NCI-H1105 treated with DMSO at 0.1 percent for 48 hours (cell line): ENCODE measurements at regions not wholly inside any gene's neighbourhood (a gene's known extent, or its start where the extent isn't known, plus 50 kb on each side); places are given as distances from the start of the nearest gene placed in this dataset.
"Not testable (repeated sequence)": the region's sequence is repeated elsewhere in the genome, so short reads cannot be mapped to it uniquely, and the experiment has no call there.

Experiments used
- DNase-seq: peaks from one replicate; lab custom pipeline; 2025; lab: John Stamatoyannopoulos, UW

DNA sequence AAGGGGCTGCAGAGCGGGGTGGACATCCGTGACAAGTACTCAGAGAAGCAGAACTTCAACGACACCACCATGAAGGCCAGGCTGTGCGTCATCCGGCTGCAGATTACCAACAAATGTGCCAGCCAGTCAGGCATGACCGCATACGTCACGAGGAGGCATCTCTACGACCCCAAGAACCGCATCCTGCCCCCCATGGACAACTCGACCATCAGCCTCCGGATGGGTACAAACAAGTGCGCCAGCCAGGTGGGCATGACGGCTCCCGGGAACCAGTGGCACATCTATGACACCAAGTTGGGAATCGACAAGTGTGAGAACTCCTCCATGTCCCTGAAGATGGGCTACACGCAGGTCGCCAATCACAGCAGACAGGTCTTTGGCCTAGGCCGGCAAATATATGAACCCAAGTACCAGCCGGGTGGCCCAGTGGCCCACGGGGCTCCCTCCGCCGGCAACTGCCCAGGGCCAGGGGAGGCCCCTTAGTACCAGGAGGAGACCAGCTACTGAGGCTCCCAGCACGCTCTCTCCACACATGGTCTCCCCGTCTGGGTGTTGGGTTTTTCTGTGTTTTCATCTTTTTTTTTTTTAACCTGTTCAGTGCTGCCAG, 133.4 kb upstream of the TEKT4 start:
- DNase-seq: not testable (repeated sequence)

DNA sequence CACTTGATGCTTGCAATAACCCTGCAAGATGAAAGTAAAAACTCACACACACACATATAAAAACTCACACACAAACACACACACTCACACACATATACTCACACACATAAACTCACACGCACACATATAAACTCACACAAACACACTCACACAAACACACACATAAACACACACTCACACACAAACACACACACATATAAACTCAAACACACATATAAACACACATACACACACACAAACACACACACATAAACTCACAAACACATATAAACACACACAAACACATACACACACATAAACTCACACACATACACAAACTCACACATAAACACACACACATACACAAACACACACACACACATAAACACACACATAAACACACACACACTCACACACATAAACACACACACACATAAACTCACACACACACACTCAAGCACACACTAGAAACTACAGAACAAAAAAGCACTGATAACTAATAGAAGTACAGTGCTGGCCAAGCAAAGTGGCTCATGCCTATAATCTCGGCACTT, 117.7 kb upstream of the TEKT4 start:
- no peak for DNase-seq

DNA sequence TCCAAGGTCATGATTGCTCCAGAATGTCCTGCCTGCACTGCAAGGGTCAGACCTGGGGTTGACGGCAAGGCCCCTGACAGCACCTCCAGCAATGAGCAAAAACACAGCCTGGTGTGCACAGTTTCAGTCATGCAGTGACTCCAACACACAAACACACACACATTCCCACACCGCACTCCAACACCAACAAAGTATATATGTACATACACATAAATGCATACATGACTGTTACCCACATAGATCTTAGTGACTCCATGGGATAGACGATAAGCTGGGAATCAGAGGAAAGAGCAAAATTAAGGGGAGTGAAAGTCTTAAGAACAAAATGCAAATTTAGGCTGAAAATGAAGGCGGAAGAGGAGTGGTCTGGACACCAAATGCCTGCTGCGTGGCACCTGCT, 112.7 kb upstream of the TEKT4 start:
- no peak for DNase-seq

DNA sequence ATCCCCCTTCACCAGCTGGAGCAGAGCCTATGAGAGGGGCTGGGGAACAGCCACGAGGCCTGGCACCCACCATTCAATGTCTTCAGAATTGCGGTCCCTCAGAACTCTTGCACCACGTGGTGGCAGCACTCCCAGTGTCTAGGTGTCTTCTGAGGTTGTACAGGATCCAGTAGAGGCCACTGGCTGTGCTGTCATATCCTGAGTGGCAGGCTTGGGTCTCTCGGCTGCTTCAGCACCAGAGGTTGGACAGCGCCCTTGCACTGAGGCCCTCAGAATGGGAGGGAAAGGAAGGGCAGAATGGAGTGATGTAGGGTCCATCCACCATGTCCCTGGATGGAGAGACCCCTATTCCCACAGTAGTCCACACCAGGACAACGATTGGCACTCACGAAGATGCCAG, 112.0 kb upstream of the TEKT4 start:
- DNase-seq: no peak

DNA sequence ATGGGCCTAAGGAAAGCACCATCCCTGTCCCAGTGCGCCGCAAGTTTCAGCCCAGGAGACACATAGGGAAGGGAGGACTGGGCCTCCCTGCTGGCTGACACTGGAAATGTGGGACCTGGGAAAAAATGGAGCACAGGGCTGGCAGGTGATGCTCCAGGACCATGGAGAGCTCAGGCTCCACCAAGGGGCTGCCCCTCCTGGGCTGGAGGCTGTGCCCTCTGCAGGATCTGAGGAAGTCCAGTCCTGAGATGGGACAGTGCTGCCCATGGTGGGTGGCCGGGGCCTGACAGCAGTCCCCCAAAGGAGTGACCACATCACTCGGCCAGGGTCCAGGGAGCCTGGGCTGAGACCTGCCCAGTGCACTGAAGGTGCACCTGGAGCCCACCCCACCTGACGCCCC, 108.6 kb upstream of the TEKT4 start:
- no peak for DNase-seq

DNA sequence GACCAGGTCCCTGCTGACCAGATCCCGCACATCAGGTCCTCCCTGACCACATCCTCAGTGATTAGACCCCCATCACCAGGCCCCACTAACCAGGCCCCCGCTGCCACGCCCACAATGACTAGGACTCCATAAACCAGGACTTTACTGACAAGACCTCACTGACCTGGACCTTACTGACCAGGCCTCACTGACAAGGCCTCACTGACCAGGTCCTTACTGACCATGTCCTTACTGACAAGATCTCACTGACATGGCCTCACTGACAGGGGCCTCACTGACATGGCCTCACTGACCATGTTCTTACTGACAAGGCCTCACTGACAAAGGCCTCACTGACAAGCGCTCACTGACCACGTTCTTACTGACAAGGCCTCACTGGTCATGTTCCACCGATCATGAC, 107.9 kb upstream of the TEKT4 start:
- DNase-seq: no peak

DNA sequence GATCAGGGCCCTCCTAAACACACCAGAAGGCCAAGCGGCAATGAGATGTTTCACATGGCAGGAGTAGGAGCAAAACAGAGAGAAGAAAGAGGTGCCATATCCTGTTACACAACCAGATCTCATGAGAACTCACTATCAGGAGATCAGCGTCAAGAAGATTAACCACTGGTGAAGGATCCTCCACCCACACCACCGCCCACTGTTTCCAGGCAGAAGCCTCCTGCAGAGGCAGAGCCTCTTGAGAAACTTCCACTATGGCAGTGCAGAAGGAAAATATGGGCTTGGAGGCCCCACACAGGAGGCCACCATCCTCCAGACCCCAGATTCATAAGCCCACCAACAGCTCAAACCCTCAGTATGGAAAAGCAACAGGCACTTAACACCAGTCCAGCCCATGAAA, 106.9 kb upstream of the TEKT4 start:
- not testable (repeated sequence) for DNase-seq

DNA sequence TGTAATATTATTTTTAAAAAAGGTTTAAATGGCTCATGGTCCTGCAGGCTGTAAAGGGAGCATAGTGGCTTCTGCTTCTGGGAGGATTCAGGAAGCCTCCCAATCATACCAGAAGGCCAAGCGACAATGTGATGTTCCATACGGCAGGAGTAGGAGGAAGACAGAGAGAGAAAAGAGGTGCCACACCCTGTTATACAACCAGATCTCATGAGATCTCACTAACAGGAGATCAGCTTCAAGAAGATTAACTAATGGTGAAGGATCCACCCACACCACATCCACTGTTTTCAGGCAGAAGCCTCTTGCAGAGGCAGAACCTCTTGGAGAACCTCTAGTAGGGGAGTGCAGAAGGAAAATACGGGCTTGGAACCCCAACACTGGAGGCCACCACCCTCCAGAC, 103.9 kb upstream of the TEKT4 start:
- DNase-seq: no peak

DNA sequence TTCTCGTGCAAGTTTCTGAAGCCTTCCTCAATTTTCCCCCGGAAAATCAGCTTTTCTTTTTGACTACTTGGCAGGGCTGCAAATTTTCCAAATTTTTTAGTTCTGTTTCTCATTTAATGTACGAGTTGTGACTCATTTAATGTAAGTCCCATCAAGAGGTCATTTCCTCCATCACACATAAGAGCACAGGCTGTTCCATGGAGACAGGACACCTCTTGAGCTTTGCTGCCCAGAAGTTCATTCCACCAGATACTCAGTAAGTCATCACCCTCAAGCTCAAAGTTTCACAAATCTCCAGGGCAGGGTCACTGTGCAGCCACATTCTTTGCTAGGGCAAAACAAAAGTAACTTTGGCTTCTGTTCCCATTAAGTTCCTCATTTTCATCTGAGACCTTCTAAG, 101.5 kb upstream of the TEKT4 start:
- no peak for DNase-seq

DNA sequence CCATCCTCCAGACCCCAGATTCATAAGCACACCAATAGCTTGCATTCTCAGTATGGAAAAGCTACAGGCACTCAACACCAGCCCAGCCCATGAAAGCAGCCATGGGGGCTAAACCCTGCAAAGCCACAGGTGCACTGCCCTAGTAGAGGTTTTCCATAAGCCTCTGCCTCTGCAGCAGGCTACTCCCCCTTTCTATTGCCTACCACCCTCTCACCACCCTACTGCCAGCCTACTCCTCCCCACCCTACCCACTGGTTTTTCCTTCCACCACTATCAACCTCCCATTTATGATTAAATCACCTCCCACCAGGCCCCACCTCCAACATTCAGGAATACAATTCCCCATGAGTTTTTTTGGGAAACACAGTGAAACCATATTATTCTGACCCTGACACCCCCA, 96.4 kb upstream of the TEKT4 start:
- no peak for DNase-seq

DNA sequence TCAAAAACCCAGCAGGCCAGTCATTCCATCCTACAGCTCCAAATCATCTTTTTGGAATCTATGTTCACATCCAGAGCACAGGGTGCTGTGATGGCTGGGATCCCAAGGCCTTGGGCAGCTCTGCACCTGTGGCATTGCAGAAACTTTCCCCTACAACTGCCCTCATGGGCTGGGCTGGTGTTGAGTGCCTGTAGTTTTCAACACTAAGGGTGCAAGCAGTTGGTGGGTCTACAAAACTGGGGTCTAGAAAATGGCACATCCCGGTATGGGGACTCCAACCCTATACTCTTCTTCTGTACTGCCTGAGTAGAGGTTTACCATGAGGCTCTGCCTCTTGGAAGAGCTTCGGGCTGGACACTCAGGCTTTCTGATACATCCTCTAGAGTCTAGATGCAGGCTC, 95.2 kb upstream of the TEKT4 start:
- no peak for DNase-seq

DNA sequence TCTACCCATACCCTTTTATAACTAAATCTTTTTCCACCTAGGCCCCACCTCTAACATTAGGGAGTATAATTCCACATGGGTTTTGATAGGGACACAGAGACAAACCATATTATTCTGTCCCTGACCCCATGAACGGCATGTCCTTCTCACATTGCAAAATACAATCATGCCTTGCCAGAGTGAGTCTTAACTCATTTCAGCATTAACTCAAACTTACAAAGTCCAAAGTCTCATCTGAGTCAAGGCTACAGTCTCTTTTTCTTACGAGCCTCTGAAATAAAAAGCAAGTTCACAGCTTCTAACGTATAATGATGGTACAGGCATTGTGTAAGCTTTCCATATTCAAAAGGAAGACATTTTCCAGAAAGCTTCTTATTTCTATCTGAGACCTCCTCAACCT, 86.1 kb upstream of the TEKT4 start:
- not testable (repeated sequence) for DNase-seq

DNA sequence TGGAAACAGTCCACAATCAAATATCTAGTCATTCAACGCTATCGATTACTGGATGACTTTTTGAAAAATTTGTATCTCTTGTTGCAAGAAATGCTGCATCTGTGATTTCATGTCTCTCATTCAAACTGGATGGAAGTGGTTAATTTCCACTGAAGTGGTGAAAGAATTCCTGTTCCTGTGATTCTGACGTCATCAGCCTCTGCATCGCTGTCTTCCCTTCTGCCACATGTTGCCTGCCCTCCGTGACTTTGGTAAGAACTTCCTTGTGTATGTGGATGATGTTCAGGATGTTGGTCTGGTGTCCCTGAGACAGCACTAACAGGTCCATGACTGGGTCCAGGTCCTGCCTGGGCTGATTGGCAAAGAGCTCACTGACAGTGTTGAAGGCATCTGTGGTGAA, 84.8 kb upstream of the TEKT4 start:
- DNase-seq: not testable (repeated sequence)

DNA sequence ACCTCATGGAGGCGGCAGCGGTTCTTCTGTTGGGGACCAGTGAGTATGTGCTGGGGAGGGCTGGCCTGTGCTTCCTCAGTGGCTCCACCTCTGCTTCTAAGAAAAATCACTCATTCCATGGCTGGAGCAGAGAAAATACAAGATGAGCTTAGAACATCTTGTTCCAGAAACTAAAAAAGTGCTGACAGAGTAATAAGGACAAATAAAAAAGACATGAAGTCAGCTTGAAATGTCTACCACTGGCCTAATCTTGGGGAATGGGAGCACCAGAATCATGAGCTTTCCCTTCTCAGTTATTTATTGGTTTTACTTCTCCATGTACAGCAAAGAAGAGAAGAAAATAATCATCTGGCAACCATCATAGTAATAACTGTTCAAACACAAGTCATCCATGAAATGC, 81.1 kb upstream of the TEKT4 start:
- DNase-seq: not testable (repeated sequence)

DNA sequence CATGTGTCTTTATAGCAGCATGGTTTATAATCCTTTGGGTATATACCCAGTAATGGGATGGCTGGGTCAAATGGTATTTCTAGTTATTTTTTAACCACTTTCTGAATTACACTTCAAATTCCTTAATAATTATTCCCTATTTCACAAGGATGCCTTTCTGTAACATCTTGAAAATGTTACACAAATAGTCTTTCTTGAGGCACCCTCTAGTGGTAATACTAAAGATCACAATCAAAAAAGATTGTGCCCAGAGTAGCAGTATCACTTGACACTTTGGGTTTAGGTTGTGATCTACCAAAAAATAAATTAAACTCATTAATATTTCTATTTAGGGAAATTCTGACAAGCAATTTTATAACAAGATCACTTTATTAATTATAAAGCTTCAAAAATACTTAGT, 74.0 kb upstream of the TEKT4 start:
- DNase-seq: peak; percentile 22
